ENCODE measurements at regions not wholly inside any gene's neighbourhood (a gene's known extent, or its start where the extent isn't known, plus 50 kb on each side); places are given as distances from the start of the nearest gene placed in this dataset.

DNA sequence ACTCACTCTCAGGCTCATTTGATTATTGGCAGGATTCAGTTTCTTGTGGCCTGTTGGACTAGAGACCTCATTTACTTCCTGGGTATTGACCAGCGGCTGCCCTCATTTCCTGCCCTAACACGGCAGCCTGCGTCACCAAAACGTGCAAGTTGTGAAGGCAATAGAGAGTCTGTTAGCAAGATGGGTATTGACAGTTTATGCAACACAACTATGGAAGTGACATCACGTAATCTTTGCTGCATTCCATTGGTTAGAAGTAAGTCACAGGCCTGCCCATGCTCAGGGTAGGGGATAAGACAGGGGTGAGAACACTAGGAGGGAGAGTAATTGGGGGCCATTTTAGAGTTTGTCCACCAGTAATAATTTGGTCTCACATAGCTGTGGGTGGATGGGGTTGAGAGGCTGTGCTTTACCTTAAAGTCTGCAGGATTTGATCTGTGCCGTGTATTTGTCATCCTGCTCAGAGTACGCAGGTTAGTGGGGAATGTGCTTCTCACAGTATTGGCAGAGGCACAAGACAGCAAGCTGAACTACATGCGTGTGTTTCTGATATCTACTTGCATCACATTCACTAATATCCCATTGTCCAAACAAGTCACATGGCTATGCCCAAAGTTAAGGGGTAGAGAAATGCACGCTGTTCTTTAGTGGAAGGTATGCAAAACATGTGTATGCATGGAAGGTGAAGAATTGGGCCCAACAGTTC lies 83.3 kb downstream of the EDEM1 start:
- H3K9ac ChIP-seq (ENCODE audit: low read length): no peak overlapping the region
- no peaks in the 10 kb centered on the region for H3K27me3 ChIP-seq (ENCODE audit: control insufficient read depth, insufficient read depth, low read length)
- no peak overlapping the region for H3K4me3 ChIP-seq (ENCODE audit: low read length)
- H3K9me3 ChIP-seq (ENCODE audit: control insufficient read depth, low read length): no peaks in the 10 kb centered on the region
- no peaks in the 10 kb centered on the region for H3K36me3 ChIP-seq (ENCODE audit: control insufficient read depth, insufficient read depth, low read length)
- no peaks in the 10 kb centered on the region for H3K4me1 ChIP-seq (ENCODE audit: control insufficient read depth, insufficient read depth, low read length)

DNA sequence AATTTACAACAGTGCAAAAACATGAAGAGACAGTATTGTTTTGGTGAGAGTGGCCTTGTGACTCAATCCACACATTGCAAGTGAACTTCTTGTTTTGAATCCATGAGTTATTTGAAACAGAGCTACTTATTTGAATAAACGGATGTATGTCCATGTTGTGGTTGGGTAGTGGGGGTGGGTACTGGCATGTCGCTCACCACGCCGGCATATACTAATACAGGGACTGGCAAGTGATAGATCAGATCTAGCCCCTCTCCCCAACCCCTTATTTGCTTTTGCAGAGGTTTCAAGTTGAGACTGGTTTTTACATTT lies 83.8 kb downstream of the EDEM1 start:
- Histone ChIP-seq H3K4me1 (ENCODE audit: control insufficient read depth, insufficient read depth, low read length) (no peaks in the 10 kb centered on the region), H3K4me3 (ENCODE audit: low read length) (no peak overlapping the region), H3K27me3 (ENCODE audit: control insufficient read depth, insufficient read depth, low read length) (no peaks in the 10 kb centered on the region), H3K9me3 (ENCODE audit: control insufficient read depth, low read length) (no peaks in the 10 kb centered on the region), H3K9ac (ENCODE audit: low read length) (no peak overlapping the region), H3K36me3 (ENCODE audit: control insufficient read depth, insufficient read depth, low read length) (no peaks in the 10 kb centered on the region)

DNA sequence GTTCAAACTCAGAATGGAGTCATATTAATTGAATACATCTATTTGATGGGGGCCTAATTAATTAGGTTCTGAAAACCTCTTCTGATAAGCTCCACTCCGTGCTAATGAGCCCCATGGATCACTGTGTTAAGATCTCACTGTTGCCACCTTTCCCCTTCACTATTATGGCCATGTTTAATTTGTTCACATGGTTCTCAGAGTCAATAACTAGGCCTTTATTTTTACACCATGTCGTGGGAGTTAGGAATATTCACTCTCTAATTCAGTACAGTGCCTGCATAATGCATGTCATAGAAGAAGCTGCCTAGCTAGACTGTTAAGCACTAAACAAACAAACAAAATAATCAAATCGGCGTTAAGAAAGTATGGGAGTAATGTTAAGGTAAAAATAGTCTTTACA lies 84.9 kb downstream of the EDEM1 start:
- H3K36me3 ChIP-seq (ENCODE audit: control insufficient read depth, insufficient read depth, low read length): no peaks in the 10 kb centered on the region
- H3K9me3 ChIP-seq (ENCODE audit: control insufficient read depth, low read length): no peaks in the 10 kb centered on the region
- no peak overlapping the region for H3K9ac ChIP-seq (ENCODE audit: low read length)
- H3K4me1 ChIP-seq (ENCODE audit: control insufficient read depth, insufficient read depth, low read length): no peaks in the 10 kb centered on the region
- H3K4me3 ChIP-seq (ENCODE audit: low read length): no peak overlapping the region
- no peaks in the 10 kb centered on the region for H3K27me3 ChIP-seq (ENCODE audit: control insufficient read depth, insufficient read depth, low read length)

DNA sequence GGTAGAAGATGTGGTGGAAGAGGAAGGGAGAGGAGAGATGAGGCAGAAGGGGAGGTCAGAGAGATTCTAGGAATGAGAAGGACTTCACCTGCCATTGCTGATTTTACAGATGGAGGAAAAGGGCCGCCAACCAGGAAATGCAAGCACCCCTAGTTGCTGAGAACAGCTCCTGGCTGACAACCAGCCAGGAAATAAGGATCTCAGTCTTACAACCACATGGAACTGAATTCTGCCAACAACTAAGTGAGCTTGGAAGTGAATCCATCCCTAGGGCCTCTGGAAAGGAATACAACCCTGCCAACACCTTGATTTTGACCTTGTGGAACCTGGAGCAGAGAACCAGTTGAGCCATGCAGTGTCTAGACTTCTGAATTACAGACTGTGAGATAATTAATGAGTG lies 86.6 kb downstream of the EDEM1 start:
- H3K9me3 ChIP-seq (ENCODE audit: control insufficient read depth, low read length): no peaks in the 10 kb centered on the region
- no peaks in the 10 kb centered on the region for H3K36me3 ChIP-seq (ENCODE audit: control insufficient read depth, insufficient read depth, low read length)
- no peak overlapping the region for H3K9ac ChIP-seq (ENCODE audit: low read length)
- no peaks in the 10 kb centered on the region for H3K27me3 ChIP-seq (ENCODE audit: control insufficient read depth, insufficient read depth, low read length)
- no peak overlapping the region for H3K4me3 ChIP-seq (ENCODE audit: low read length)
- no peaks in the 10 kb centered on the region for H3K4me1 ChIP-seq (ENCODE audit: control insufficient read depth, insufficient read depth, low read length)

DNA sequence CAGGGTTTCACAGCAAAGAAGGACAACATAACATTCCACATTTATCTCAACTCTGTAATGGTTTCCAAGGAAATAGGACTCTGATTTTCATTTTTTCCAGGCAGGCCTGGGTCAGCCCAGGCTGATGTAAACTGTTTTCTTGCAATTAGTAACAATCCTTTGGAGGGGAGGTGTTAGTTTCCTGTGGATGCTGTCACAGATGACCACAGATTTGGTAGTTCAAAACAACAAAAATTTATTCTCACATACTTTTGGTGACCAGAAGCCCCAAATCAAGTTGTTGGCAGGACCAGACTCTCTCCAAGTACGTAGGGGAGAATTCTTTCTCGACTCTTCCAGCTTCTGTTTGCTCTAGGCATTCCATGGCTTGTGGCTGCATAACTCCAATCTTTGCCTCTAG lies 88.0 kb downstream of the EDEM1 start:
- Histone ChIP-seq H3K9me3 (ENCODE audit: control insufficient read depth, low read length) (no peaks in the 10 kb centered on the region), H3K27me3 (ENCODE audit: control insufficient read depth, insufficient read depth, low read length) (no peaks in the 10 kb centered on the region), H3K36me3 (ENCODE audit: control insufficient read depth, insufficient read depth, low read length) (no peaks in the 10 kb centered on the region), H3K4me1 (ENCODE audit: control insufficient read depth, insufficient read depth, low read length) (no peaks in the 10 kb centered on the region), H3K9ac (ENCODE audit: low read length) (no peak overlapping the region), H3K4me3 (ENCODE audit: low read length) (no peak overlapping the region)

DNA sequence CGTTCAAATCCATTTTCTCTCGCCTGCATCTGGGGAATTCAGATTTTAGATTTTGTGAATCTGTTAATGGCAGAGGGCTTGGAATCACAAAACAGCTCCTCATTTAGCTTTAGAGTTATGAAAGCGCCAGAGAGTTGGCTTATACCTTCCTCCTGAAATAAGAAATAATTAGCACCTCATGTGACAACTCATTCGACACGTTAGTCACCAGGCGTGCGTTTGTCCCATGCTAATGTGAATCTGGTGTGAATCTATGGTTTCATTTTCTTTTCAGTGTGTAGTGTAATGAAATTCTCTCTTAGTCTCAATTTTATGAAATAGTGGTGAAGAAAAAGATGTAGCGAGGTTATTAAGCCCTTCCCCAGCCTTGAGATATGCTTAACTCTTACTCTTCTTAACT lies 89.4 kb downstream of the EDEM1 start:
- Histone ChIP-seq H3K4me1 (ENCODE audit: control insufficient read depth, insufficient read depth, low read length) (no peaks in the 10 kb centered on the region), H3K36me3 (ENCODE audit: control insufficient read depth, insufficient read depth, low read length) (no peaks in the 10 kb centered on the region), H3K9ac (ENCODE audit: low read length) (no peak overlapping the region), H3K4me3 (ENCODE audit: low read length) (no peak overlapping the region), H3K27me3 (ENCODE audit: control insufficient read depth, insufficient read depth, low read length) (no peaks in the 10 kb centered on the region), H3K9me3 (ENCODE audit: control insufficient read depth, low read length) (no peaks in the 10 kb centered on the region)

DNA sequence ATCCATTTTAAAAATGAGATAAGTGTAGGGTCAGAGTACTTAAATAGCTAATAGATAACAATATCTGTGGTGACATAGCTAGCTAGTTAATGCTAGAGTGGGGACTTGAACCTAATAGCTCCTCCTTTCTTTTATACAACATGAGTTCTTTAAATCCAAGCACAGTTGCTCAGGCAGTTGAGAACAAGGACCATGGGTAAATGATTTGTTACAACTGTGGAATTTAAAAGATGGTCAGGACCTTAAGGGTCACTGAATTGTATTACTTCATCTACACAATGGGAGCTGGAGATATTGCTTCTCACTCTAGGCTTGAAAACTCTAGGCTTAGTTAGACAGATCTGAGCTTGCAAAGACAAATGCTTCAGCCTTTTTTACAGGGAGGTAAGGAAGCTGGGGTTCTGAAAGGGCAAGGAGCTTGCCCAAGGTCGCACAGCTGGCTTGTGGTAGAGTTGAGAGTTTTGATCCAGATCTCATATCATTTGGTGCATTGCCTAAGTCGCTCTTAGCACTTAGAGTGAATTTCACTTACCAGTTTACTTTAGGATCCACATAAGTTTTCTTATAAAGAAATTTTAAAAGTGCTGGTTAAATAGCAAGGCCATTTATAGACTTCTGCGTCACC lies 90.2 kb downstream of the EDEM1 start:
- Histone ChIP-seq H3K9me3 (ENCODE audit: control insufficient read depth, low read length) (no peaks in the 10 kb centered on the region), H3K9ac (ENCODE audit: low read length) (no peak overlapping the region), H3K4me3 (ENCODE audit: low read length) (no peak overlapping the region)

DNA sequence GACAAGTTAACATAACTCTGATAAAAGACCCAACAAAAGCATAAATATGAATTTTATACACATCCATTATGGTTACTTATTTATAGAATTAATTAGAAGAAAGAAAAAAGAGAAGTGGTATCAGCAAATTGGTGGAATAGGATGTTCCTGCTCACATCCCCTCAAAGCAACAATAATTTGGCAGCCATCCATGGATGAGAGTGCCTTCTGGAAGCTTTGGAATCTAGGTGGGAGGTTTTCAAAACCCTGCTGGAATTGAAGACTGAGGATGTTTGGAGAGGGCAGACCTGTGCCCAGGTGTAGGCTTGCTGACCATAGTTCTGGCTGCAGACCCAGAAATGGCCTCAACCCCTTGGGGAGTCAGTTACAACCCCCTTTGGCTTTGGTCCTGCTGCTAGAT lies 91.2 kb downstream of the EDEM1 start:
- no peak overlapping the region for H3K4me3 ChIP-seq (ENCODE audit: low read length)

More for the DNA sequence above, 90.2 kb downstream of the EDEM1 start:
- Histone ChIP-seq H3K27me3 (ENCODE audit: control insufficient read depth, insufficient read depth, low read length) (no peaks in the 10 kb centered on the region), H3K4me1 (ENCODE audit: control insufficient read depth, insufficient read depth, low read length) (no peaks in the 10 kb centered on the region), H3K36me3 (ENCODE audit: control insufficient read depth, insufficient read depth, low read length) (no peaks in the 10 kb centered on the region)

DNA sequence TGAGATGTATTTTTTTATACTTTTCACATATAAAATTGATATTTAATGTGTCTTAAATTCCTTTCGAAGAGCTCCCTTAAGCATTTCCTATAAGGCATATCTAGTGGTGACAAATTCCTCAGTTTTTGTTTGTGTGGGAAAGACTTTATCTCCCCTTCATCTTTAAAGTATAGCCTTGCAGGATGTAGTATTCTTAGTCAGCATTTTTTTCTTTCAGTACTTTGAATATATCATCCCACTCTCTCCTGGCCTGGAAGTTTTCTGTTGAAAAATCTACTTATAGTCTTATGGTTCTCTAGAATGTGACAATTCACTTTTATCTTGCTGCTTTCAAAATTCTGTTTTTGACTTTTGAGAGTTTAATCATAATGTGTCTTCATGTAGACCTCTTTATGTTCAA lies 95.2 kb downstream of the EDEM1 start:
- Histone ChIP-seq H3K9me3 (ENCODE audit: control insufficient read depth, low read length) (no peaks in the 10 kb centered on the region), H3K4me3 (ENCODE audit: low read length) (no peak overlapping the region), H3K4me1 (ENCODE audit: control insufficient read depth, insufficient read depth, low read length) (no peaks in the 10 kb centered on the region), H3K27me3 (ENCODE audit: control insufficient read depth, insufficient read depth, low read length) (no peaks in the 10 kb centered on the region), H3K9ac (ENCODE audit: low read length) (no peak overlapping the region), H3K36me3 (ENCODE audit: control insufficient read depth, insufficient read depth, low read length) (no peaks in the 10 kb centered on the region)

More for the DNA sequence above, 91.2 kb downstream of the EDEM1 start:
- Histone ChIP-seq H3K27me3 (ENCODE audit: control insufficient read depth, insufficient read depth, low read length) (no peaks in the 10 kb centered on the region), H3K9ac (ENCODE audit: low read length) (no peak overlapping the region), H3K4me1 (ENCODE audit: control insufficient read depth, insufficient read depth, low read length) (no peaks in the 10 kb centered on the region), H3K9me3 (ENCODE audit: control insufficient read depth, low read length) (no peaks in the 10 kb centered on the region), H3K36me3 (ENCODE audit: control insufficient read depth, insufficient read depth, low read length) (no peaks in the 10 kb centered on the region)

DNA sequence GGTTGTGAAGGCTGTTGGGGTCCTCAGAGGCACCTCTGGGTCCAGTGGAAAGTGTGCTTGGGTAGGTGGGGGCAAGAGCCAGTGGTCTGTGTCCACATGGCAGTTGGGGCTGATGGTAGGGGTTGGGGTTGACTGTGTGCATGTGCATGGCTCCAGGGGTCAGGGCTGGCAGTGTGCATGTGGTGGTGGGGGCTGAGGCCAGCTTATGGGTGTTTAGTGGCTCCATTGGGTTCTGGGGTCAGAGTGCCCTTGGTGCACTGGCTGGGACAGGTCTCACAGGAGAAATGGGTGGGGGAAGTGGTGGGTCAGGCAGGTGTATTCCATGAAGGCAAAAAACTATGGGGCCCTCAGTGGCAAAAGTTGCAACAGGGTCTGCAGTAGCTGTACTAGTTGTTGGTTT lies 97.9 kb downstream of the EDEM1 start:
- no peaks in the 10 kb centered on the region for H3K27me3 ChIP-seq (ENCODE audit: control insufficient read depth, insufficient read depth, low read length)
- no peak overlapping the region for H3K4me3 ChIP-seq (ENCODE audit: low read length)
- no peaks in the 10 kb centered on the region for H3K4me1 ChIP-seq (ENCODE audit: control insufficient read depth, insufficient read depth, low read length)
- no peak overlapping the region for H3K9ac ChIP-seq (ENCODE audit: low read length)
- no peaks in the 10 kb centered on the region for H3K36me3 ChIP-seq (ENCODE audit: control insufficient read depth, insufficient read depth, low read length)
- H3K9me3 ChIP-seq (ENCODE audit: control insufficient read depth, low read length): no peaks in the 10 kb centered on the region

DNA sequence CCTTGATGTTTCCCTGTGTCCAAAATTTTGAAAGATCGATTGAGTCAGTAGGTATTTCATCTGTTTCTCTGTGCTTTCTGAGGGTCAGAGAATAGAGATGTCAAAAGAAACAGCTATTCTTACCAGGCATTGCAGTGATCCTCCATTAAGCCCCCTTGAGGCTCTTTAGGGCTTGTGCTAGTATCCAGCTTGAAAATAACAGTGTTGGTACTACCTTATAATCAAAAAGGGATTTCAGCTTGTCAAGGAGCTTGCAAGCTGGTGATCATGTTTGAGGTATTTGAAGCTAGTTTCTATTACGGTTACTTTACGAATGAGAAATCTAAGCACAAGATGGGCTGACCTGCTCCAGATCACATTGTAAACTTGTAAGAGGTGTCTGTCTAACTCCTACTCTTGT lies 103.4 kb downstream of the EDEM1 start:
- no peaks in the 10 kb centered on the region for H3K36me3 ChIP-seq (ENCODE audit: control insufficient read depth, insufficient read depth, low read length)
- H3K27me3 ChIP-seq (ENCODE audit: control insufficient read depth, insufficient read depth, low read length): no peaks in the 10 kb centered on the region
- no peak overlapping the region for H3K9ac ChIP-seq (ENCODE audit: low read length)
- H3K9me3 ChIP-seq (ENCODE audit: control insufficient read depth, low read length): no peaks in the 10 kb centered on the region
- H3K4me1 ChIP-seq (ENCODE audit: control insufficient read depth, insufficient read depth, low read length): no peaks in the 10 kb centered on the region
- H3K4me3 ChIP-seq (ENCODE audit: low read length): no peak overlapping the region

DNA sequence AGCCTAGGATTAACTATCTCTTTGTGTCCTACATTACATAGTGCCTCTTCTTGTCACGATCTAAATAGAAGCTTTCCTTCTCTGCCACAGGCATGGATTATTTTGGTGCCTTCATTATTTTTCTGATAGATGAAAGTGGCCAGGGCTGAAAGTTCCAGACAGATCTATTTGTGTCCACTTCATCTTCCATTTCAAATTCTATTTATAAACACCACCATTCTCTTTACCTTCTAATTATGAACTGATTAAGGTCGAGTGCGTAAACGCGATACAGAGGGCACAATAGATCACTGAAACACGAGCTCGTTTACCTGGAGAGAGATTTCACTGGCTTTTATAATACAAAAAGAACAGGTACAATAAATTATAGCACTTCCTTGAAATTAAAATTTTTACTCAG lies 105.0 kb downstream of the EDEM1 start:
- no peaks in the 10 kb centered on the region for H3K36me3 ChIP-seq (ENCODE audit: control insufficient read depth, insufficient read depth, low read length)
- H3K9me3 ChIP-seq (ENCODE audit: control insufficient read depth, low read length): no peaks in the 10 kb centered on the region
- no peaks in the 10 kb centered on the region for H3K27me3 ChIP-seq (ENCODE audit: control insufficient read depth, insufficient read depth, low read length)
- no peak overlapping the region for H3K4me3 ChIP-seq (ENCODE audit: low read length)
- no peak overlapping the region for H3K9ac ChIP-seq (ENCODE audit: low read length)
- H3K4me1 ChIP-seq (ENCODE audit: control insufficient read depth, insufficient read depth, low read length): no peaks in the 10 kb centered on the region

DNA sequence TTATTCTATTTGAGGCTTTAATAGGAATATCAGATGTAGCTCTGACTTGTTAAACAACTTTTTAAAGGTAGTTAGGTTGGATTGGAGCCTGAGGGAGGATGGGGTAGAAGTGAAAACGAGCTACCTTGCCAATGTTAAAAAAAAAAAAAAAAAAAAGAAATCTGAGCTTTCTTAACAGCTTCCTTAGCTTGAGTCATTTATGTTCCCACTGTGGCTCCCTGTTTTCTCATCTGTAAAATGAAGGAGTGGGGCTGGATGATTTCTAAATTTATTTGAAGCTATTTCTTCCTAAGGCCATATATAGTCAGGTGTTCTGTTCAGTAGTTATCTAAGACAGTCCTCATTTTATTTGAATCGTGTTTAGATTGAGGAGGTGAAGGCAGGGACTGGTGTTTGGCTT lies 105.7 kb downstream of the EDEM1 start:
- Histone ChIP-seq H3K9ac (ENCODE audit: low read length) (no peak overlapping the region), H3K36me3 (ENCODE audit: control insufficient read depth, insufficient read depth, low read length) (no peaks in the 10 kb centered on the region), H3K4me3 (ENCODE audit: low read length) (no peak overlapping the region), H3K27me3 (ENCODE audit: control insufficient read depth, insufficient read depth, low read length) (no peaks in the 10 kb centered on the region), H3K4me1 (ENCODE audit: control insufficient read depth, insufficient read depth, low read length) (no peaks in the 10 kb centered on the region), H3K9me3 (ENCODE audit: control insufficient read depth, low read length) (no peaks in the 10 kb centered on the region)

Data from mucosa of stomach (tissue), 1 donor.